PC-9 (cell line): ENCODE measurements at regions not wholly inside any gene's neighbourhood (a gene's known extent, or its start where the extent isn't known, plus 50 kb on each side); places are given as distances from the start of the nearest gene placed in this dataset.

Source experiments
- BruUV-seq: library from RNA; stranded (reverse); fragments of 400-500 nt; replicated peaks from 2 replicates; lab custom pipeline; 2021; lab: Mats Ljungman, UMichigan
- CTCF ChIA-PET: fragments of 300-600 bp; sonication (Branson Sonifier 250); formaldehyde crosslinking; loops from one replicate; lab custom pipeline; 2022; ENCODE audit warnings: antibody characterized with exemption; lab: Charles Lee
- POLR2A ChIA-PET: fragments of 300-600 bp; sonication (Branson Sonifier 250); formaldehyde crosslinking; loops from one replicate; lab custom pipeline; 2022; ENCODE audit warnings: antibody characterized with exemption; ENCODE audit not compliant: unreplicated experiment; lab: Charles Lee
- DNase-seq, 2 experiments: peaks; one replicate each; pipeline versions ENCODE4 v3.0.0 to v3.0.0-alpha.2; 2015 to 2022; ENCODE audit warnings: mixed read lengths in 1 of 2
- H2AFZ ChIP-seq: fragments of 200-600 bp; sonication (generic); 2 replicates; pipeline ENCODE4 v1.8.1; 2017; ENCODE audit warnings: antibody characterized with exemption
- H3F3A ChIP-seq: fragments of 200-600 bp; sonication (generic); 2 replicates; pipeline ENCODE4 v1.8.1; 2017; ENCODE audit warnings: antibody characterized with exemption, mild to moderate bottlenecking, low read depth; ENCODE audit not compliant: insufficient read depth
- H3K27ac ChIP-seq: fragments of 200-600 bp; sonication (generic); 2 replicates; pipeline ENCODE4 v1.6.1; 2016; ENCODE audit warnings: mixed run types
- H3K27me3 ChIP-seq: fragments of 200-600 bp; sonication (generic); 2 replicates; pipeline ENCODE4 v1.6.1; 2016; ENCODE audit warnings: low read depth, mixed run types; ENCODE audit not compliant: insufficient read depth
- H3K36me3 ChIP-seq: fragments of 200-600 bp; sonication (generic); 2 replicates; pipeline ENCODE4 v1.6.1; 2016; ENCODE audit warnings: low read depth, mixed run types
- H3K4me1 ChIP-seq: fragments of 200-600 bp; sonication (generic); replicated peaks from 2 replicates; pipeline ENCODE4 v1.6.1; 2016; ENCODE audit warnings: mixed run types; ENCODE audit not compliant: insufficient read depth
- H3K4me2 ChIP-seq: fragments of 200-600 bp; sonication (generic); 2 replicates; pipeline ENCODE4 v1.6.1; 2017; ENCODE audit warnings: mixed run types
- H3K4me3 ChIP-seq: fragments of 200-600 bp; sonication (generic); 2 replicates; pipeline ENCODE4 v1.6.1; 2016; ENCODE audit warnings: mixed run types
- H3K79me2 ChIP-seq: fragments of 200-600 bp; sonication (generic); 2 replicates; pipeline ENCODE4 v1.6.1; 2017; ENCODE audit warnings: low read depth, mixed run types
- H3K9me2 ChIP-seq: fragments of 200-600 bp; sonication (generic); 2 replicates; pipeline ENCODE4 v1.8.1; 2017; ENCODE audit warnings: mild to moderate bottlenecking; ENCODE audit not compliant: insufficient read depth
- H3K9me3 ChIP-seq: fragments of 200-600 bp; sonication (generic); 2 replicates; pipeline ENCODE4 v1.8.1; 2016; ENCODE audit warnings: low read depth; ENCODE audit not compliant: insufficient read depth
- H4K20me1 ChIP-seq: fragments of 200-600 bp; sonication (generic); 2 replicates; pipeline ENCODE4 v1.8.1; 2017; ENCODE audit not compliant: insufficient read depth
- CTCF ChIP-seq: fragments of 200-600 bp; sonication (generic); conservative IDR thresholded peaks from 2 replicates; pipeline ENCODE4 v1.6.1; 2017; ENCODE audit warnings: mixed run types, antibody characterized with exemption, mild to moderate bottlenecking, moderate library complexity
- EZH2 ChIP-seq: fragments of 200-600 bp; sonication (generic); IDR thresholded peaks from 2 replicates; pipeline ENCODE4 v1.8.0; 2017; ENCODE audit warnings: antibody characterized with exemption, low read depth
- intact Hi-C: fragments of 100-400 bp; cut with micrococcal nuclease; formaldehyde crosslinking; loops from one replicate; pipeline ENCODE4 v1.10.0; 2022; ENCODE audit not compliant: unreplicated experiment

GRCh38 chr10:64365663-64366062, 844.5 kb downstream of the REEP3 start:
- Histone ChIP-seq H3K27me3 (no peaks in the 10 kb centered on the region), H3K79me2 (no peaks in the 10 kb centered on the region), H4K20me1 (no peaks in the 10 kb centered on the region), H2AFZ (no peak overlapping the region), H3K4me2 (no peak overlapping the region), H3K4me1 (no peaks in the 10 kb centered on the region), H3F3A (no peaks in the 10 kb centered on the region), H3K36me3 (no peaks in the 10 kb centered on the region), H3K4me3 (no peak overlapping the region), H3K9me3 (no peaks in the 10 kb centered on the region), H3K27ac (no peak overlapping the region), H3K9me2 (no peaks in the 10 kb centered on the region)
- POLR2A ChIA-PET = no interaction called here
- no TSS peak for BruUV-seq
- CTCF ChIA-PET = no interaction called here
- DNase-seq = no peak
- intact Hi-C loops = no loop called here
- TF ChIP-seq CTCF (no peak), EZH2 (no peak)

GRCh38 chr10:64368298-64368697, 847.1 kb downstream of the REEP3 start:
- no peaks in the 10 kb centered on the region for H3K79me2 ChIP-seq
- H3K9me3 ChIP-seq = no peaks in the 10 kb centered on the region
- no peak overlapping the region for H3K4me3 ChIP-seq
- peaks cover 5% of the 10 kb centered on the region; the same call in 1 of the 2 replicates for H3K9me2 ChIP-seq
- H2AFZ ChIP-seq = no peak overlapping the region
- ChIA-PET CTCF (no interaction called here), POLR2A (no interaction called here)
- H3K4me2 ChIP-seq = no peak overlapping the region
- H3K27me3 ChIP-seq = no peaks in the 10 kb centered on the region
- intact Hi-C loops = no loop called here
- no peaks in the 10 kb centered on the region for H3F3A ChIP-seq
- TF ChIP-seq EZH2 = no peak
- no peak for TF ChIP-seq CTCF
- no peak for DNase-seq
- no peaks in the 10 kb centered on the region for H4K20me1 ChIP-seq
- no peaks in the 10 kb centered on the region for H3K4me1 ChIP-seq
- no peak overlapping the region for H3K27ac ChIP-seq
- H3K36me3 ChIP-seq = no peaks in the 10 kb centered on the region
- BruUV-seq = no TSS peak

- Histone ChIP-seq H3K4me3 (no peak overlapping the region), H3K27me3 (no peaks in the 10 kb centered on the region), H3K79me2 (no peaks in the 10 kb centered on the region), H3K4me2 (no peak overlapping the region), H3K27ac (no peak overlapping the region), H3K9me3 (no peaks in the 10 kb centered on the region), H3K36me3 (no peaks in the 10 kb centered on the region), H4K20me1 (no peaks in the 10 kb centered on the region), H2AFZ (no peak overlapping the region), H3K4me1 (no peaks in the 10 kb centered on the region), H3K9me2 (peaks cover 5% of the 10 kb centered on the region; the same call in 1 of the 2 replicates), H3F3A (no peaks in the 10 kb centered on the region)
- intact Hi-C loops = no loop called here
- POLR2A ChIA-PET = no interaction called here
- no peak for DNase-seq
- TF ChIP-seq CTCF (no peak), EZH2 (no peak)
- CTCF ChIA-PET = no interaction called here
- BruUV-seq = no TSS peak
Observed at GRCh38 chr10:64369885-64370773, 848.9 kb downstream of the REEP3 start.
